ENCODE measurements at regions not wholly inside any gene's neighbourhood (a gene's known extent, or its start where the extent isn't known, plus 50 kb on each side); places are given as distances from the start of the nearest gene placed in this dataset.

- Mint-ChIP-seq H3K27me3 (ENCODE audit: low read depth, poor library complexity) (peaks cover 2% of the 10 kb centered on the region), H3K27ac (no peak overlapping the region), H3K4me1 (peaks cover 12% of the 10 kb centered on the region), H3K4me3 (no peak overlapping the region), H3K9me3 (no peaks in the 10 kb centered on the region), H3K36me3 (ENCODE audit: low read depth) (no peaks in the 10 kb centered on the region)
- no peak for DNase-seq
- TF ChIP-seq CTCF (IDR thresholded peaks at IDR 0.05) = no peak
Measured at GRCh38 chr15:59945036-59945435, 59.1 kb upstream of the FOXB1 start.

GRCh38 chr15:59941612-59942011, 62.5 kb upstream of the FOXB1 start:
- H3K9me3 Mint-ChIP-seq = no peaks in the 10 kb centered on the region
- no peaks in the 10 kb centered on the region for H3K36me3 Mint-ChIP-seq (ENCODE audit: low read depth)
- no peak overlapping the region for H3K27ac Mint-ChIP-seq
- H3K4me3 Mint-ChIP-seq = no peak overlapping the region
- peaks cover 12% of the 10 kb centered on the region for H3K4me1 Mint-ChIP-seq
- H3K27me3 Mint-ChIP-seq (ENCODE audit: low read depth, poor library complexity) = peaks cover 2% of the 10 kb centered on the region
- DNase-seq = no peak
- no peak for TF ChIP-seq CTCF (IDR thresholded peaks at IDR 0.05)

- Mint-ChIP-seq H3K36me3 (ENCODE audit: low read depth) (no peaks in the 10 kb centered on the region), H3K27ac (no peak overlapping the region), H3K4me3 (no peak overlapping the region), H3K27me3 (ENCODE audit: low read depth, poor library complexity) (peaks cover 2% of the 10 kb centered on the region), H3K9me3 (no peaks in the 10 kb centered on the region), H3K4me1 (peaks cover 12% of the 10 kb centered on the region)
- no peak for DNase-seq
- no peak for TF ChIP-seq CTCF (IDR thresholded peaks at IDR 0.05)
Measured at GRCh38 chr15:59940928-59941327, 63.2 kb upstream of the FOXB1 start.

GRCh38 chr15:59940456-59940855, 63.7 kb upstream of the FOXB1 start:
- Mint-ChIP-seq H3K27ac (no peak overlapping the region), H3K27me3 (ENCODE audit: low read depth, poor library complexity) (peaks cover 2% of the 10 kb centered on the region), H3K4me1 (peaks cover 12% of the 10 kb centered on the region), H3K4me3 (no peak overlapping the region), H3K9me3 (no peaks in the 10 kb centered on the region), H3K36me3 (ENCODE audit: low read depth) (no peaks in the 10 kb centered on the region)
- no peak for DNase-seq
- no peak for TF ChIP-seq CTCF (IDR thresholded peaks at IDR 0.05)

GRCh38 chr15:59936741-59937140, 67.4 kb upstream of the FOXB1 start:
- no peak for DNase-seq
- H3K9me3 Mint-ChIP-seq = no peaks in the 10 kb centered on the region
- no peak for TF ChIP-seq CTCF (IDR thresholded peaks at IDR 0.05)
- no peak overlapping the region for H3K27ac Mint-ChIP-seq
- no peak overlapping the region for H3K4me3 Mint-ChIP-seq
- H3K4me1 Mint-ChIP-seq = peaks cover 12% of the 10 kb centered on the region
- peaks cover 11% of the 10 kb centered on the region for H3K27me3 Mint-ChIP-seq (ENCODE audit: low read depth, poor library complexity)
- H3K36me3 Mint-ChIP-seq (ENCODE audit: low read depth) = no peaks in the 10 kb centered on the region

- Mint-ChIP-seq H3K36me3 (ENCODE audit: low read depth) (no peaks in the 10 kb centered on the region), H3K27me3 (ENCODE audit: low read depth, poor library complexity) (peaks cover 11% of the 10 kb centered on the region), H3K4me1 (no peaks in the 10 kb centered on the region), H3K4me3 (no peak overlapping the region), H3K9me3 (no peaks in the 10 kb centered on the region), H3K27ac (no peak overlapping the region)
- no peak for DNase-seq
- no peak for TF ChIP-seq CTCF (IDR thresholded peaks at IDR 0.05)
Measured at GRCh38 chr15:59933607-59934006, 70.5 kb upstream of the FOXB1 start.
